ENCODE measurements at regions not wholly inside any gene's neighbourhood (a gene's known extent, or its start where the extent isn't known, plus 50 kb on each side); places are given as distances from the start of the nearest gene placed in this dataset.

DNA sequence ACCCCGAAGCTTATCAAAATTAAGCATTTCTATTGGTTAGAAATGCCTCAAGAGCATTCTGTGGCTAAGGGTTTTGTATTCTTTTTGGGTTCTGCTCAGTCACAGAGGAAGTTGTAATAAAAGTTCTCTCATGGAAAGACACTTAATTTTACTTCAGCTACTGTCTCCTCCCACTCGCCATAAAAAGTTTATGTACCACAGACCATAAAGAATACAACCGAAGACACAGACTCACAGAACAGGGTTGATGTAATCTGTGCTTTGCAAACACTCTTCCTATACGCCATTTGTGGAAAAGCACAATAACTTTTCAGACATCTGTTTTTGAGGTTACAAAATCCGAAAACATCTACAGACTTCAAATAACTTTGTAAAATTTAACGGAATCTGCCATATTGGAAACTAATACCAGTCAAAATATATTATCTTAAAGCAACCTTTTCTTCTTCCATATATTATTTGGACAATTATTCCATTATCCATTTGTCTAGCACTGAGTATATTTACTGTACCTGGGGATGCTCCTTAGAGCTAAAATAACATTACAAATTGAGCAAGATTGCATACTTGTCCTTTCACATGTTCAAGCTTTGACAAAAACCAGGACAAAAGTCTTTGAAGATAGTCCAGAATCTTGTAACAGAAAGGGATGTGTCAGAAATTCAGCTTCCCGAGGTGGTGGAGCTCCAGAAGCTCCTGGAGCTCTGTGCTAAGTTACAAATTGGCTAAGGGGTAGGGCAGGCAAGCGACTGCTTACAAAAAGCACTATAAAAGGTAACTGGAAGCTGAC lies 219.0 kb upstream of the MEOX2 start:
- no peak for DNase-seq

- DNase-seq, result no peak
Measured at GRCh38 chr7:15891151-15891881, 204.8 kb upstream of the MEOX2 start.

GRCh38 chr7:15889507-15889906 lies 203.0 kb upstream of the MEOX2 start:
- DNase-seq, result no peak

DNA sequence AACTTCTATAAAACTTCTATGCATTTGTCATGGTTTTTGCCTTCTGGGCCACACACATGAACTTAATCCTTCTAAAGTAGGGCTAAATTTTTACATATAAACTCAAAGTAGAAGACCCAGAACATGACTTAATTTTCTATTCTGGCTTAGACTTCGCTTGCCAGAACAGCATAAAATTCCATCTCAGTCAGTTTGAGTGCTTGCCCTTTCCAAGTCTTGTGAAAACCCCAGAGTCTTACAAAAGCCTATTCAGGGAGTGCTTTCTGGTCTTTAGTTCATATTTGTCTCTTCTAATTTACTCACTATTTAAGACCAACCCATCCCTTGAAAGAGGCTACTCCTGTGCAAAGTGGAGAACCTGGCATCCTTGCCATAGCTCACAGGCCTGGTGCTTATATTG lies 201.6 kb upstream of the MEOX2 start:
- no peak for DNase-seq

- DNase-seq, result no peak
Measured at GRCh38 chr7:15886626-15887025, 200.1 kb upstream of the MEOX2 start.

GRCh38 chr7:15885678-15886077 lies 199.2 kb upstream of the MEOX2 start:
- no peak for DNase-seq

GRCh38 chr7:15874774-15875173 lies 188.3 kb upstream of the MEOX2 start:
- DNase-seq, result no peak

GRCh38 chr7:15870347-15870746 lies 183.9 kb upstream of the MEOX2 start:
- no peak for DNase-seq

DNA sequence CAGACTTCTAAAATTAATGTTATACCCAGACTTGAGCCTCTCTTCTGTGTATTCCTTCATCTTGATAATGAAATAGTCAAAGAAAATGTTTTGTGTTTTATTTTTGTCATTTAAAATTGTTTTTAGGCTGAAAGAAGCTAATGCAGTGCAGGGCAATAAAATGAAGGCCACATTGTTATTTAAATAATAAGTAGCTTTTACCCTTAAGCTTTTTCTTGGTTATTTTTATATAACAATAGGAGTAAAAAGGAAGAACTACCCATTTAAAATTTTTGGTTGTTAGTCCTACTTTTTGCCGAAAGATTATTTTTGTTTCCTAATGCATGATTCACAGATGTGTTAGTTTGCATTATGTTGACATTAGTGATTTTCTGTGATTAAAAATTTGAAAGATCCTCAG lies 181.0 kb upstream of the MEOX2 start:
- no peak for DNase-seq

- no peak for DNase-seq
Measured at GRCh38 chr7:15866753-15867152, 180.3 kb upstream of the MEOX2 start.

DNA sequence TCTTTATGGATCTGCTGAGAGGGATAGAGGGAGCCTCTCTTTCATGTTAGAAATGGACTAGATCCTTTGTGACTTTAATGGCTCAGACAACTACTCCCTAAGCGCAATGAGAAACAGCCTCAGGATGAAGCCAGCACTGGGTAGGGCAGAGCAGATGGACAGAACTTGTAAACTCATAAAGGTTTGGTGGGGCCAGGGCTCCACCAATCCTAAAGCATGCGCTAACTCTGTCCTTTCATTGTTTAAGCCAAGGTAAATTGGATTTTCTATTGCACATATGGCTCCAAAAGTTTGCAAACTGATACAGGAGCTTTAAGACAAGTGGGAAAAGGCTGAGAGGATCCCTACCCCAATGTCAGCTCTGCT lies 178.1 kb upstream of the MEOX2 start:
- no peak for DNase-seq

DNA sequence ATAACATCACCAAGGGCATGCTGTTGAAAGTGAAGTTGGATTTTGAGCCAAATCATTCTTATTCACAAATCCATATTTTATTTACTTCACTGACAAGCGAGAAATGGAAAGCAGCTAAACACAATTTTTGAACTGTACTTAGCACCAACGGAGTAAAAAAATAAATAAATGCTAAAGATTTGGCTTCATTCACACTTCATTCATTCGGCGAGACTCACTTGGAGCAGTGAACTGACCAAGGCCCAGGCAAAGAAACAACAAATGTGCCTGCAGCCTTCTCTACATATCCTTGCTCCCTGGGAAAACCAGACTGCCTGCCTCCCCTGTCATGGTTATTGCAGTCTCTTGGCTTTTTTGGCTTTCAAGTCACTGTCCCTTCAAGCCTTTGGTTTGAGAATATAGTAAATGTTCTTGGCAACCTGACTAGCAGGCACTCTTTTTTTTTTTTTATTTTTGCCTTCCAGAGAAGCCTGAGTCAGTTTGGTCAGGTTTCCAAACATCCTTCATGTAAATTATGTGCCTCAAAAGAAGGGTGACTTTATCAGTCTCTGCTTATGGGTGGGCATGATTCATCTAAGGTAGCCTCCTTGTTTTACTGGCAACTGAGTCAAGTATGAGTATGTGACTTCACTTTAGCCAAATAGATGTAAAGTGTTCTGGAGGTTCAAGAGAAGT lies 177.6 kb upstream of the MEOX2 start:
- no peak for DNase-seq

DNA sequence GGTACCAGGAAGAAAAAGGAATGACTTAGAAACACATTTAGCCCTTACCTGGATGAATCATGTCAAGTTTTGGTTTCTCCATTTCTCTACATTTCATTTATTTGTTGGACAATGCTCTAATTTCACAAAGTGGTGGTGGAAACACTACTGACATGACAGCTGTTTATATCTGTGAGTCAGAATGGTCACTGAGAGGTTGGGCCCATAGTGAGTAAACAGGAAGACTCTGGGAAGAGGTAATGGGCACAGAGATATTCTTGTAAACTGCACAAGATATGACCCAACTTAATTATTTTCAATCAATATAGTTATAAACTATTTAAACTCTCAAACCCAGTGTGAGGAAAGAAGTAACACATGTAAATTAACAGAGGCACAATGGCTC lies 176.3 kb upstream of the MEOX2 start:
- no peak for DNase-seq

DNA sequence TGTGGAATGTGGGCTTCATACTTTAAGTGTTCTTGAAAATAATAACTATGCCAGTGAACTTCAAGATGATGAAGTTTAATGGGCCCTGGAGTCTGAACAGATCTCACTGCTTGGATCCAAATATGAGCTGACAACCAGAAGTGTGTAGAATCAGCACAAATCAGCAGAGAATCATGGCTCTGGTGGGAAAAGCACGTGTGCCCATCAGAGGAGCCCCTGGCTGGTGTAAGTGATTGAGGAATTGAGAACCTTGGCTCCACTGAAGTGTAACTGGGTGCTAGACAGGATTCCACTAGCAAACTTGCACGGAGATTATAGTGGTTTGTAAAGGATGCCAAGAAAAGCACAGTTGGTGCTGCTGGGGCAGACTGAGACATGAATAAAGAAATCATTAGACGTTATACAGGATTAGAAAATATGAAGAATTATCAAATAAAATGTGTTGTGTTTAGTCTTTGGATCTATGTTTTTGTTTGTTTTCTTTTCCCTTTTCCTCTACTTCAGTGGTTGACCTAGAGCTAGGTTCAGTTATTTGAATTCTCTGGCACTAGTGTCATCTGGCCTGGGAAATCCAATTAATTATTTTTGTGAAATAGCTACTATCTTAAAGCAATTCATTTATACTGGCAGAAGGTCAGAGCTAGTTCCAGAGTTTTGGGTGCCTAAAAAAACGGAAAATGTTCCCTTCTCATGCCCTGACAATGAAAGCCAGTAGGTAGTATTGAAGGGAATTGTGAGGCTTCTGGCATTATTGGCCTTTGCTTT lies 175.7 kb upstream of the MEOX2 start:
- DNase-seq, result no peak

DNA sequence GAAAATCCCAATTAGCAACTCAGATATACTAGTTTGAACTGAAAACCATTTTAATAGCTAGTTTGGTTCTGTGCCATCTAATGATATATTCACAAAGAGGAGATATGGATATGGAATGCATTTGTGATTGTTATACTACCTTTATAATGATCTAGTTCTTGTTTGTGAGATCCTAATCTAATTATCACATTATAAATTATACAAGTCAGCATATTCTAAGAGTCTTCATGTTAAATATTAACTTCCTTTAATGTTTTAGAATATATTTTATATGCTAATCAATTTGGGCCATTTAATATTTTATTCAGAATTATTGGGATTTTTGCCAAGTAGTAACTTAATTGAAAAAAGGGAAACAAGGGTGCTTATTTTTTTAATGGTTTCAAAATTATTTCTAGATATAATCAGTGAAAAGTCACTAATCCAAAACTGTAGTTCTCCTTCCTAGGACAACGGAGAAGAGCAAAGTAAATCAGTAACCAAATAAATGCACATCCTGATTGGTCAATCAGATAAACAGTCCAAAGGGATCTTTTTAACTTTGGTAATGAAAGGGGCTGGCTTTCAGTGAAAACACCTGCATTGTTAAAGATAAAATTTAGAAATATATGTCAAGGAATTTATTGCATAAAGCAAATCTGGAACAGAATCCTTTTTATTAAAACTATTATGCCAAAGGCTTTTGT lies 173.9 kb upstream of the MEOX2 start:
- no peak for DNase-seq

GRCh38 chr7:15857026-15857425 lies 170.5 kb upstream of the MEOX2 start:
- DNase-seq, result no peak

- no peak for DNase-seq
Measured at GRCh38 chr7:15856311-15856710, 169.8 kb upstream of the MEOX2 start.

- DNase-seq, result no peak
Measured at GRCh38 chr7:15855525-15856109, 169.1 kb upstream of the MEOX2 start.

DNA sequence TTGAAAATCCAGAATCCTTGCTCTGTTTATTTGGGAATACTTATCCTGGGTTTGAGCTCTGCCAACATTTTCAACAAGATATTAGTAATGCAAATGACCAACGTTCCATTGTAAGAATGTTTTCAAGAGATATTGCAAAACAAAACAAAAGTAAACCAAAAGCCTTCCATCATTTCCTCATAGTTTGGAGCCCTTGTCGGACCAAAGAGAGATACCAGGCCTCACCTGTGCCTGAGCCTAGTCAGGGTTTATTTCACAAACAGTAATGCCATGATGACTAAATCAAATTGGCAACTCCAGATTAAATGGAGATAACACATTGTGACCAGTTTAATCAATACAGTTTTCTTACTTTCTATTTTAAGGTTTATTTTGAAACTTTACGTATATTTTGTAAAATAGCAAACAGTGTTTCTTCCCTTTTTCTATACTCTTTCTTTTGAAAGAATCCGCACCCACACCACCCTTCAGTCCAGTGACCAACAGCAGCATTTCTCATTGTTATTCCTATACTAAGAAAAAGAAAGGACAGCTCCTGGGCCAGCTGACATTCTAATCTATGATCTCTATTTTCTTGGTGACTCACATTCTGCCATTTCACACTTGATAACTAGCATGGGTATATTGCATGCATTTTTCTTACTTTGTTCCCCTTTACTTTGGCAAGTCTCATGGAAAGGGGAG lies 168.5 kb upstream of the MEOX2 start:
- no peak for DNase-seq

GRCh38 chr7:15853832-15854470 lies 167.5 kb upstream of the MEOX2 start:
- no peak for DNase-seq

DNA sequence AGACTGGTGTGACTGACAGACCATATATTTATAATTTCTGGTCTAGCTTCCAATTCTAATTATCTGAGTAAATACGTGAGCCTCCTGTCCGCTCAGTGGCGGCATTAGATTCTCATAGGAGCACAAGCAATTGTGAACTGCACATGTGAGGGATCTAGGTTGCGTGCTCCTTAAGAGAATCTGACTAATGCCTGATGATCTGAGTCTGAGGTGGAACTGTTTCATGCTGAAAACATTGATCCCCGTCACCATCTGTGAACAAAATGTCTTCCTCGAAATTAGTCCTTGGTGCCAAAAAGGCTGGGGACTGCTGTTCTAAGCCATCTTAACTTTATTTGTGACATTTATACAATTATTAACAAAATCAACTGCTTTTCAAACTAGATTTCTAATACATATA lies 164.7 kb upstream of the MEOX2 start:
- DNase-seq, result no peak
